ENCODE measurements at regions not wholly inside any gene's neighbourhood (a gene's known extent, or its start where the extent isn't known, plus 50 kb on each side); places are given as distances from the start of the nearest gene placed in this dataset.

- no peak for ATAC-seq
- Histone ChIP-seq H3K27me3 (no peaks in the 10 kb centered on the region), H3K36me3 (no peaks in the 10 kb centered on the region), H3K9me3 (no peaks in the 10 kb centered on the region), H3K4me1 (no peaks in the 10 kb centered on the region), H3K4me3 (no peak overlapping the region), H3K27ac (no peak overlapping the region)
- no peak for TF ChIP-seq POLR2A (IDR thresholded peaks at IDR 0.05)
- TF ChIP-seq, protein P1, sequence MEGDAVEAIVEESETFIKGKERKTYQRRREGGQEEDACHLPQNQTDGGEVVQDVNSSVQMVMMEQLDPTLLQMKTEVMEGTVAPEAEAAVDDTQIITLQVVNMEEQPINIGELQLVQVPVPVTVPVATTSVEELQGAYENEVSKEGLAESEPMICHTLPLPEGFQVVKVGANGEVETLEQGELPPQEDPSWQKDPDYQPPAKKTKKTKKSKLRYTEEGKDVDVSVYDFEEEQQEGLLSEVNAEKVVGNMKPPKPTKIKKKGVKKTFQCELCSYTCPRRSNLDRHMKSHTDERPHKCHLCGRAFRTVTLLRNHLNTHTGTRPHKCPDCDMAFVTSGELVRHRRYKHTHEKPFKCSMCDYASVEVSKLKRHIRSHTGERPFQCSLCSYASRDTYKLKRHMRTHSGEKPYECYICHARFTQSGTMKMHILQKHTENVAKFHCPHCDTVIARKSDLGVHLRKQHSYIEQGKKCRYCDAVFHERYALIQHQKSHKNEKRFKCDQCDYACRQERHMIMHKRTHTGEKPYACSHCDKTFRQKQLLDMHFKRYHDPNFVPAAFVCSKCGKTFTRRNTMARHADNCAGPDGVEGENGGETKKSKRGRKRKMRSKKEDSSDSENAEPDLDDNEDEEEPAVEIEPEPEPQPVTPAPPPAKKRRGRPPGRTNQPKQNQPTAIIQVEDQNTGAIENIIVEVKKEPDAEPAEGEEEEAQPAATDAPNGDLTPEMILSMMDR (IDR thresholded peaks at IDR 0.05 in 4 of 5, conservative IDR thresholded peaks at IDR 0.05 in 1 of 5) = no peak
- peak in 1 of 2 donors; percentile 6 for DNase-seq
- in situ Hi-C loops (cut with MboI; ENCODE audit: low sequenced_read_pairs in 4 of 4) = loop anchor here in 1 of 4 donors (10.0 kb wide), 1 partner anchor 272 kb away; no protein-coding TSS in a partner anchor
- intact Hi-C loops (cut with DNase I; ENCODE audit: low total_unique reads) = no loop called here
These were observed 152.1 kb downstream of the OAT start for GRCh38 chr10:124266468-124267230.

GRCh38 chr10:124265776-124266467 lies 152.8 kb downstream of the OAT start:
- in situ Hi-C loops (cut with MboI; ENCODE audit: low sequenced_read_pairs in 4 of 4) (loop anchor here in 1 of 4 donors (10.0 kb wide), 1 partner anchor 271 kb away; no protein-coding TSS in a partner anchor), intact Hi-C loops (cut with DNase I; ENCODE audit: low total_unique reads) (no loop called here)
- no peaks in the 10 kb centered on the region for H3K36me3 ChIP-seq
- DNase-seq (peak in 1 of 2 donors; percentile 2), ATAC-seq (no peak)
- H3K4me3 ChIP-seq = no peak overlapping the region
- no peaks in the 10 kb centered on the region for H3K9me3 ChIP-seq
- H3K4me1 ChIP-seq = no peaks in the 10 kb centered on the region
- TF ChIP-seq, protein P1 (IDR thresholded peaks at IDR 0.05 in 4 of 5, conservative IDR thresholded peaks at IDR 0.05 in 1 of 5) = no peak
- TF ChIP-seq POLR2A (IDR thresholded peaks at IDR 0.05) = no peak
- H3K27me3 ChIP-seq = no peaks in the 10 kb centered on the region
- no peak overlapping the region for H3K27ac ChIP-seq

- Histone ChIP-seq H3K36me3 (no peaks in the 10 kb centered on the region), H3K27me3 (no peaks in the 10 kb centered on the region), H3K4me3 (no peak overlapping the region), H3K9me3 (no peaks in the 10 kb centered on the region), H3K27ac (no peak overlapping the region), H3K4me1 (no peaks in the 10 kb centered on the region)
- DNase-seq (peak in 1 of 2 donors; percentile 2), ATAC-seq (no peak)
- no peak for TF ChIP-seq POLR2A (IDR thresholded peaks at IDR 0.05)
- TF ChIP-seq, protein P1 (IDR thresholded peaks at IDR 0.05 in 4 of 5, conservative IDR thresholded peaks at IDR 0.05 in 1 of 5) = no peak
- intact Hi-C loops (cut with DNase I; ENCODE audit: low total_unique reads) (no loop called here), in situ Hi-C loops (cut with MboI; ENCODE audit: low sequenced_read_pairs in 4 of 4) (loop anchor here in 1 of 4 donors (10.0 kb wide), 1 partner anchor 271 kb away; no protein-coding TSS in a partner anchor)
These were observed 153.4 kb downstream of the OAT start for GRCh38 chr10:124265391-124265745.

- TF ChIP-seq POLR2A (IDR thresholded peaks at IDR 0.05) = no peak
- TF ChIP-seq, protein P1 (IDR thresholded peaks at IDR 0.05 in 4 of 5, conservative IDR thresholded peaks at IDR 0.05 in 1 of 5) = no peak
- in situ Hi-C loops (cut with MboI; ENCODE audit: low sequenced_read_pairs in 4 of 4) = loop anchor here in 1 of 4 donors (10.0 kb wide), 1 partner anchor 270 kb away; no protein-coding TSS in a partner anchor
These were observed 153.9 kb downstream of the OAT start for GRCh38 chr10:124264711-124265390.

More at GRCh38 chr10:124264711-124265390, 153.9 kb downstream of the OAT start:
- Histone ChIP-seq H3K9me3 (no peaks in the 10 kb centered on the region), H3K36me3 (no peaks in the 10 kb centered on the region), H3K4me3 (no peak overlapping the region), H3K27ac (no peak overlapping the region), H3K27me3 (no peaks in the 10 kb centered on the region), H3K4me1 (no peaks in the 10 kb centered on the region)
- no peak for DNase-seq
- ATAC-seq = no peak
- intact Hi-C loops (cut with DNase I; ENCODE audit: low total_unique reads) = no loop called here

All from gastrocnemius medialis (tissue), 4 donors.